NCI-H1694 treated with DMSO at 0.1 percent for 48 hours (cell line): ENCODE measurements at regions not wholly inside any gene's neighbourhood (a gene's known extent, or its start where the extent isn't known, plus 50 kb on each side); places are given as distances from the start of the nearest gene placed in this dataset.
"Not testable (repeated sequence)": the region's sequence is repeated elsewhere in the genome, so short reads cannot be mapped to it uniquely, and the experiment has no call there.

Experiments used
- DNase-seq: peaks from one replicate; lab custom pipeline; 2025; lab: John Stamatoyannopoulos, UW

GRCh38 chr6:125354649-125355048 lies 52.9 kb upstream of the HDDC2 start:
- no peak for DNase-seq

GRCh38 chr6:125356884-125357283 lies 55.1 kb upstream of the HDDC2 start:
- DNase-seq: no peak

- DNase-seq: no peak
These were observed 55.9 kb upstream of the HDDC2 start for GRCh38 chr6:125357515-125358256.

- no peak for DNase-seq
These were observed 57.1 kb upstream of the HDDC2 start for GRCh38 chr6:125358898-125359297.

- DNase-seq: no peak
These were observed 60.1 kb upstream of the HDDC2 start for GRCh38 chr6:125361868-125362267.

- no peak for DNase-seq
These were observed 61.5 kb upstream of the HDDC2 start for GRCh38 chr6:125363039-125363823.

- no peak for DNase-seq
These were observed 62.0 kb upstream of the HDDC2 start for GRCh38 chr6:125363824-125364165.

GRCh38 chr6:125365230-125365629 lies 63.5 kb upstream of the HDDC2 start:
- no peak for DNase-seq

GRCh38 chr6:125367036-125367782 lies 65.4 kb upstream of the HDDC2 start:
- DNase-seq: no peak

- DNase-seq: no peak
These were observed 68.6 kb upstream of the HDDC2 start for GRCh38 chr6:125370343-125370742.

GRCh38 chr6:125375013-125375412 lies 73.2 kb upstream of the HDDC2 start:
- no peak for DNase-seq

- DNase-seq: no peak
These were observed 74.1 kb upstream of the HDDC2 start for GRCh38 chr6:125375821-125376220.

- no peak for DNase-seq
These were observed 75.9 kb upstream of the HDDC2 start for GRCh38 chr6:125377621-125378020.

- DNase-seq: no peak
These were observed 77.4 kb upstream of the HDDC2 start for GRCh38 chr6:125379174-125379573.

- no peak for DNase-seq
These were observed 78.7 kb upstream of the HDDC2 start for GRCh38 chr6:125380474-125380873.

- DNase-seq: not testable (repeated sequence)
These were observed 84.6 kb upstream of the HDDC2 start for GRCh38 chr6:125386337-125386736.

- DNase-seq: no peak
These were observed 90.9 kb upstream of the HDDC2 start for GRCh38 chr6:125392682-125393081.

- no peak for DNase-seq
These were observed 91.7 kb upstream of the HDDC2 start for GRCh38 chr6:125393449-125393858.

GRCh38 chr6:125406741-125407140 lies 105.0 kb upstream of the HDDC2 start:
- peak; percentile 27 for DNase-seq

- DNase-seq: no peak
These were observed 112.7 kb upstream of the HDDC2 start for GRCh38 chr6:125414507-125414906.

GRCh38 chr6:125415913-125416312 lies 114.1 kb upstream of the HDDC2 start:
- no peak for DNase-seq

- DNase-seq: no peak
These were observed 120.1 kb upstream of the HDDC2 start for GRCh38 chr6:125421836-125422235.

- DNase-seq: no peak
These were observed 121.3 kb upstream of the HDDC2 start for GRCh38 chr6:125423047-125423446.
